ENCODE measurements at regions not wholly inside any gene's neighbourhood (a gene's known extent, or its start where the extent isn't known, plus 50 kb on each side); places are given as distances from the start of the nearest gene placed in this dataset.
"Not testable (repeated sequence)": the region's sequence is repeated elsewhere in the genome, so short reads cannot be mapped to it uniquely, and the experiment has no call there.

- ATAC-seq; H3K9me3 Mint-ChIP-seq (ENCODE audit: low read depth); H3K27ac Mint-ChIP-seq; H3K4me3 Mint-ChIP-seq; H3K4me1 Mint-ChIP-seq; H3K36me3 Mint-ChIP-seq; CTCF ChIA-PET; DNase-seq: not testable (repeated sequence)
- H3K27me3 Mint-ChIP-seq: peaks cover 20% of the 10 kb centered on the region
These were observed 814.8 kb downstream of the TMEM121 start for GRCh38 chr14:106341161-106341560.

- no peaks in the 10 kb centered on the region for H3K9me3 Mint-ChIP-seq (ENCODE audit: low read depth)
- peaks cover 33% of the 10 kb centered on the region for H3K27me3 Mint-ChIP-seq
- no peak overlapping the region for H3K27ac Mint-ChIP-seq
- DNase-seq (no peak), ATAC-seq (no peak)
- no peaks in the 10 kb centered on the region for H3K36me3 Mint-ChIP-seq
- no peaks in the 10 kb centered on the region for H3K4me1 Mint-ChIP-seq
- CTCF ChIA-PET: no interaction called here
- no peak overlapping the region for H3K4me3 Mint-ChIP-seq
These were observed 817.2 kb downstream of the TMEM121 start for GRCh38 chr14:106343626-106344025.

DNA sequence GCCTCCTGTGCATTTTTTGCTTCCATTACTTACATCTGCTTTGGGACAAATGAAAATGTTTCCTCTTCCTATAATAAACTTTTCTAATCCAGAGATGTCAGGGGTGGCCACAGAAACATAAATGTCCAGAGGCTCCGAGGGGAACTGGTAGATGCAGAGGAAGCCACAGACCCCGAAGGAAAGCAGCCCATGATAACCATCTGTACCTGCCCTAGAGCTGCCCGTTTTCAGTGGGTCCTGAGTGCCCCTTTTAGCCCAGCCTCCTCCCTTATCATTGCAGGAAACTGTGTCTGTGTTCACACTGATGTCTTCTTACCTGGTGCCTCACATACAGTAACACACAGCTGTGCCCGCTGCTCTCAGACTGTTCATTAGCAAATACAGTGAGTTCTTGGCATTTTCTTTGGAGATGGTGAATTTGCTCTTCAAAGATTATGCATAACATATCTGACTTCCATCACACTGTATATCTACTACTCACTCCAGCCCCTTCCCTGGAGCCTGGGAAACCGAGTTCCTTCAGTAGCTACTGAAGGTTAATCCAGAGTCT, 817.8 kb downstream of the TMEM121 start:
- CTCF ChIA-PET: not testable (repeated sequence)

DNA sequence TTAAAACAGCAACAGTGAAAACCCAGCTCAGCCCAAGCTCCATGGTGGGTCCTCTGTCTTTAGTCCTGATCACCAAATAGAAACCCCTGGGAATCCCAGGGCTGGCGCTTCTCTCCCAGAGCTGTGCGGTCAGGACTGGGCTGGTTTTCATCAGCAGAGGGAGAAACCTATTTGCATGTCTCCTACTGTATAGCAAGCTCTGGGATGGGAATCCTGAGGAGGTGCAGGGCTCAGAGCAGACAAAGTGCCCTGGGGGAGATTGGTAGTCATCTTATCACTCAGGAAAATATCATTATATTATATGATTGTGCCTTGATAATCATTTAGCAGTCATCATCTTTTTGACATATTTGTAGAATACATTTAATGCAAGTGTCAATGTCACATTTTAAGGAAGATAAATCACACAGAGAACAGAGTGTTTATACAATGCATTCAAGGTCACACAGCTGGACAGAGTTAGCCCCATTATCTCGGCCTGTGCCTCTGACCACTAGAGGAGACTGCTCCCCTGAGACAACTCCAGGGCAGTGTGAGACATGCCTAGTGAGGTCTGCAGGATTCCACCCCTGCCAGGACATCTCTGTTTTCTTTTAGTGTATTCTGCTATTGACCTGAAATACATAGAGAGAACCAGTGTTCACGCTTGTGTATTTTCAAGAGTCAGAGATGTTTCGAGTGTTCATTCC, 818.6 kb downstream of the TMEM121 start:
- not testable (repeated sequence) for H3K9me3 Mint-ChIP-seq (ENCODE audit: low read depth); ATAC-seq; DNase-seq; H3K27ac Mint-ChIP-seq; H3K36me3 Mint-ChIP-seq; H3K4me1 Mint-ChIP-seq; H3K4me3 Mint-ChIP-seq
- CTCF ChIA-PET: interaction anchor here (1.3 kb wide), 1 partner anchor 30 kb away, joined by 4 read pairs; no protein-coding TSS in a partner anchor
- H3K27me3 Mint-ChIP-seq: peaks cover 30% of the 10 kb centered on the region

More for the DNA sequence above, 817.8 kb downstream of the TMEM121 start:
- H3K9me3 Mint-ChIP-seq (ENCODE audit: low read depth); H3K4me1 Mint-ChIP-seq; H3K27ac Mint-ChIP-seq; H3K36me3 Mint-ChIP-seq; DNase-seq; ATAC-seq; H3K4me3 Mint-ChIP-seq: not testable (repeated sequence)
- peaks cover 33% of the 10 kb centered on the region for H3K27me3 Mint-ChIP-seq

DNA sequence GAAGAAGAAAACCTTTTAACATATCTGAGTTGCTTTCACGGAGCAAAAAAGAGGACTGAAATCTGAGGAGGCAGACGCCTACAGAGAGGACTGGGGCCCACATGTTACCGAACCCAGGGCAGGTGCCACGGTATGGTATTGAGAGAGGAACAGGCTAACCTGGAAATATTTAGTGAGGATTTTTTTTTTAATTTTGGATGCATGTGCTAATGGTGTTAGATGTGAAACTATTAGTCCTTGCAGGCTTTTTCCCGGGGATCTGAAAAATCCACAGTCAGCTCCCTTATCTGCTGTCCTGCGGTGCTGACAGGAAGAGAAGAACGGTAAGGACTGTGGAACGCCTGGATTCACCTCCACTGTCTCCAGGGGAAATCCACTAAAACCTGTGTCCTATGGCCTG, 819.7 kb downstream of the TMEM121 start:
- ATAC-seq: no peak
- no peak for DNase-seq
- CTCF ChIA-PET: interaction anchor here (1.1 to 1.6 kb wide), 6 partner anchors 12 to 77 kb away, joined by 3 to 9 read pairs (median 4); no protein-coding TSS in a partner anchor
- Mint-ChIP-seq H3K4me1 (peaks cover 2% of the 10 kb centered on the region), H3K27ac (no peak overlapping the region), H3K4me3 (no peak overlapping the region), H3K27me3 (peaks cover 30% of the 10 kb centered on the region), H3K9me3 (ENCODE audit: low read depth) (no peaks in the 10 kb centered on the region), H3K36me3 (no peaks in the 10 kb centered on the region)

DNA sequence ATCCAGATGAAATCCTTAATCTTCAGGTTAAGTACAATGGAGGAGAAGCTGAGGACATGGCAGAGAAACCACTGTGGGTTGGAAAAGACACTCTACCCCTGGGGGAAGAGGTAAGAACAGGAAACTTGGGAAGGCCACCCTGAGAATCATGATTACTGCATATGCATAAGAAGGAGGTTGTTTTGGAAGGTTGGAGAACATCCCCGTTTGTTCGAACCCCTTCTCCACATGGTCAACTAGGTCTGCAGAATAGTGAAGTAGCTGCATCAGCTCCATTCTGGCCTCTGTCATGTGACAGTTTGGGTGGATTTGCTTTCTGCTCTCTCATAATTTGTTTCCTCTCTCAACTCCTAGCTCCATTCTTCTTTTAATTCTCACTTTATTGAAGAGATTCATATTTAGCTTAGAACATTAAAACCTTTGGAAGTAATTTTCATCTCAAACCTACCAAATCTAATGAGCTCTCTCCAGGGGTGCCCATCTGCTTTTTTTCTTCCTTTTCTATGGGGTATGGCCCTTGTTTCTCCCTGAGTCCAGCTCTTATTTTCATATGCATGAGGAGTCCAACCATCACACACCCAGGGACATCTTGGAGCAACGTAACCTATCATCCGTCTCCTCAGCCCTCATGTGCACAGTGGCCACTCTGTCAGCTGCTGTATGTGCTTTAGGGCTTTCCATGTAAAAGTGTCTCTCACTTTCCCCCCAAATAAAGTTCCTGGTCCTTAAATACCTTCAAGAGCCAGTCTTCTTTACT, 820.3 kb downstream of the TMEM121 start:
- peaks cover 2% of the 10 kb centered on the region for H3K4me1 Mint-ChIP-seq
- no peak for DNase-seq
- H3K4me3 Mint-ChIP-seq: no peak overlapping the region
- H3K9me3 Mint-ChIP-seq (ENCODE audit: low read depth): no peaks in the 10 kb centered on the region
- peaks cover 29% of the 10 kb centered on the region for H3K27me3 Mint-ChIP-seq
- H3K27ac Mint-ChIP-seq: no peak overlapping the region
- CTCF ChIA-PET: interaction anchor here (0.7 to 1.6 kb wide), 9 partner anchors 11 to 77 kb away, joined by 3 to 9 read pairs (median 3); no protein-coding TSS in a partner anchor
- ATAC-seq: no peak
- H3K36me3 Mint-ChIP-seq: no peaks in the 10 kb centered on the region

GRCh38 chr14:106347291-106347778, 821.0 kb downstream of the TMEM121 start:
- CTCF ChIA-PET: interaction anchor here (0.7 to 1.6 kb wide), 8 partner anchors 10 to 78 kb away, joined by 3 to 9 read pairs (median 4); no protein-coding TSS in a partner anchor

GRCh38 chr14:106347890-106348755, 821.7 kb downstream of the TMEM121 start:
- H3K36me3 Mint-ChIP-seq: no peaks in the 10 kb centered on the region
- CTCF ChIA-PET: interaction anchor here (0.9 to 1.5 kb wide), 2 partner anchors 21 to 25 kb away, joined by 4 read pairs; no protein-coding TSS in a partner anchor
- H3K27me3 Mint-ChIP-seq: peaks cover 27% of the 10 kb centered on the region

More at GRCh38 chr14:106347291-106347778, 821.0 kb downstream of the TMEM121 start:
- Mint-ChIP-seq H3K4me3 (no peak overlapping the region), H3K27ac (no peak overlapping the region), H3K4me1 (peaks cover 2% of the 10 kb centered on the region), H3K9me3 (ENCODE audit: low read depth) (no peaks in the 10 kb centered on the region), H3K36me3 (no peaks in the 10 kb centered on the region), H3K27me3 (peaks cover 29% of the 10 kb centered on the region)
- DNase-seq (no peak), ATAC-seq (no peak)

DNA sequence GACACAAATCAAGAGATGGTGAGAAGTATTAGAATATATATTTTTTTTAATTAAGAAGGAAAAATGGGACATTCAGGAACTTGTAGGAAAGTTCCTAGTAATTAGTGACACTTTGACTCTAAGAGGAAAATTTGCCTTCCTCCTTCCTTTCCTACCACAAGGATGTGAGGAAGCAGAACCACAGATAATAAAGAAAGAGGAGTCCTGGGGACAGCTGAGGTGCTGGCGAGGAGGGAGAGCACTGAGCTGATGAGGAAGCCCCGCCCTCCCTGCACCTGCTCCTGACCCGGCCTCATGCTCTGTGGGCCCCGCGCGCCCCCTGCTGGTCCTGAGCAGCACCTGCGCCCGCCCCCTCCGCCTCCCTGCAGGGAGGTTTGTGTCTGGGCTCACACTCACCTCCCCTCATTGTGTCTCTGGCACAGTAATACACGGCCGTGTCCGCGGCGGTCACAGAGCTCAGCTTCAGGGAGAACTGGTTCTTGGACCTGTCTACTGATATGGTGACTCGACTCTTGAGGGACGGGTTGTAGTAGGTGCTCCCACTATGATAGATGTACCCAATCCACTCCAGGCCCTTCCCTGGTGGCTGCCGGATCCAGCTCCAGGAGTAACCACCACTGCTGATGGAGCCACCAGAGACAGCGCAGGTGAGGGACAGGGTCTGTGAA, 822.6 kb downstream of the TMEM121 start:
- not testable (repeated sequence) for H3K36me3 Mint-ChIP-seq; H3K4me3 Mint-ChIP-seq; H3K4me1 Mint-ChIP-seq; ATAC-seq; H3K9me3 Mint-ChIP-seq (ENCODE audit: low read depth); H3K27ac Mint-ChIP-seq
- DNase-seq: peak; percentile 86
- H3K27me3 Mint-ChIP-seq: peaks cover 27% of the 10 kb centered on the region
- CTCF ChIA-PET: interaction anchor here (0.6 to 0.9 kb wide), 2 partner anchors 22 kb away, joined by 3 to 4 read pairs; no protein-coding TSS in a partner anchor

More at GRCh38 chr14:106347890-106348755, 821.7 kb downstream of the TMEM121 start:
- DNase-seq: no peak
- H3K9me3 Mint-ChIP-seq (ENCODE audit: low read depth): no peaks in the 10 kb centered on the region
- no peak for ATAC-seq
- peaks cover 2% of the 10 kb centered on the region for H3K4me1 Mint-ChIP-seq
- no peak overlapping the region for H3K4me3 Mint-ChIP-seq
- H3K27ac Mint-ChIP-seq: no peak overlapping the region

GRCh38 chr14:106349678-106350457, 823.5 kb downstream of the TMEM121 start:
- H3K9me3 Mint-ChIP-seq (ENCODE audit: low read depth); H3K27ac Mint-ChIP-seq; H3K36me3 Mint-ChIP-seq; H3K4me1 Mint-ChIP-seq; H3K4me3 Mint-ChIP-seq; ATAC-seq; DNase-seq: not testable (repeated sequence)
- peaks cover 29% of the 10 kb centered on the region for H3K27me3 Mint-ChIP-seq
- CTCF ChIA-PET: interaction anchor here (0.6 kb wide), 1 partner anchor 23 kb away, joined by 3 read pairs; no protein-coding TSS in a partner anchor

GRCh38 chr14:106355007-106355791, 828.8 kb downstream of the TMEM121 start:
- not testable (repeated sequence) for H3K4me3 Mint-ChIP-seq; H3K36me3 Mint-ChIP-seq; H3K27ac Mint-ChIP-seq; DNase-seq; ATAC-seq; H3K9me3 Mint-ChIP-seq (ENCODE audit: low read depth); H3K4me1 Mint-ChIP-seq
- H3K27me3 Mint-ChIP-seq: peaks cover 25% of the 10 kb centered on the region
- CTCF ChIA-PET: interaction anchor here (1.2 kb wide), 1 partner anchor 62 kb away, joined by 3 read pairs; no protein-coding TSS in a partner anchor

Data from activated CD8-positive, alpha-beta memory T cell treated with anti-CD3 and anti-CD28 coated beads, Interleukin-2, amount 10 ng/mL, durations not matched to agents 7 days and 5 days (primary cell).